RWPE1 (cell line): ENCODE measurements at regions not wholly inside any gene's neighbourhood (a gene's known extent, or its start where the extent isn't known, plus 50 kb on each side); places are given as distances from the start of the nearest gene placed in this dataset.

Experiments
- CTCF ChIA-PET: fragments of 350-600 bp; sonication (Branson Sonifier 250); formaldehyde crosslinking; extraction: SDS; loops from one replicate; lab custom pipeline; 2021; lab: Yijun Ruan, JAX
- POLR2A ChIA-PET: fragments of 400-600 bp; formaldehyde crosslinking; extraction: SDS; loops from one replicate; lab custom pipeline; 2020; ENCODE audit warnings: antibody characterized with exemption; ENCODE audit not compliant: low non-redundant PET; lab: Yijun Ruan, JAX
- DNase-seq: peaks from one replicate; pipeline ENCODE4 v3.0.0; 2012; ENCODE audit warnings: low spot score
- H3K27ac ChIP-seq: fragments of 450-650 bp; 2 replicates; pipeline ENCODE4 v1.5.1; 2017
- CTCF ChIP-seq: fragments of 450-650 bp; conservative IDR thresholded peaks from 2 replicates; pipeline ENCODE4 v1.5.1; 2017; ENCODE audit warnings: low read depth, mild to moderate bottlenecking

GRCh38 chr15:87362531-87362930, 894.0 kb downstream of the NTRK3 start:
- ChIA-PET CTCF (no interaction called here), POLR2A (no interaction called here)
- H3K27ac ChIP-seq, result no peak overlapping the region
- no peak for DNase-seq
- no peak for TF ChIP-seq CTCF

- TF ChIP-seq CTCF, result no peak
- H3K27ac ChIP-seq, result no peak overlapping the region
- DNase-seq, result no peak
- ChIA-PET CTCF (no interaction called here), POLR2A (no interaction called here)
Measured at GRCh38 chr15:87357637-87358313, 898.8 kb downstream of the NTRK3 start.

- TF ChIP-seq CTCF, result no peak
- POLR2A ChIA-PET, result no interaction called here
- no peak overlapping the region for H3K27ac ChIP-seq
- CTCF ChIA-PET, result no interaction called here
- no peak for DNase-seq
Measured at GRCh38 chr15:87355946-87356345, 900.6 kb downstream of the NTRK3 start.

- peak; percentile 67 for DNase-seq
- TF ChIP-seq CTCF, result no peak
- ChIA-PET POLR2A (no interaction called here), CTCF (interaction anchor here (0.7 kb wide), 1 partner anchor 1465 kb away, joined by 9 read pairs; no protein-coding TSS in a partner anchor)
- no peak overlapping the region for H3K27ac ChIP-seq
Measured at GRCh38 chr15:87354661-87355410, 901.7 kb downstream of the NTRK3 start.

- no peak overlapping the region for H3K27ac ChIP-seq
- no peak for TF ChIP-seq CTCF
- CTCF ChIA-PET, result no interaction called here
- POLR2A ChIA-PET, result no interaction called here
- no peak for DNase-seq
Measured at GRCh38 chr15:87349181-87349580, 907.4 kb downstream of the NTRK3 start.

GRCh38 chr15:87348746-87349145, 907.8 kb downstream of the NTRK3 start:
- DNase-seq, result no peak
- ChIA-PET POLR2A (no interaction called here), CTCF (no interaction called here)
- TF ChIP-seq CTCF, result no peak
- no peak overlapping the region for H3K27ac ChIP-seq
